Natural killer cell treated with Interleukin-12 subunit alpha and Interleukin-12 subunit beta and Interleukin-15 and Interleukin-18, amount 100 ng/mL, for 72 hours (primary cell): ENCODE measurements at regions not wholly inside any gene's neighbourhood (a gene's known extent, or its start where the extent isn't known, plus 50 kb on each side); places are given as distances from the start of the nearest gene placed in this dataset.
"Not testable (repeated sequence)": the region's sequence is repeated elsewhere in the genome, so short reads cannot be mapped to it uniquely, and the experiment has no call there.

ENCODE experiments used
- ATAC-seq, 2 donors: fragments of 150-1000 bp; cut with Tn5 transposase in 1 of 2; sonication (Bioruptor Pico), chemical (Tn5 transposase) in 1 of 2; 2 replicates each; pipeline ENCODE4 v1.10.0; 2021
- DNase-seq: peaks from one replicate; pipeline ENCODE4 v3.0.0; 2022; ENCODE audit warnings: low spot score
- H3K27ac Mint-ChIP-seq, 2 donors: 1 replicate in 1 of 2; 2 replicates in 1 of 2; pipeline ENCODE4 v1.8.0; 2022; ENCODE audit warnings: mixed read lengths in 2 of 2, mild to moderate bottlenecking in 1 of 2, moderate library complexity in 1 of 2
- H3K27me3 Mint-ChIP-seq, 2 donors: 1 replicate in 1 of 2; 2 replicates in 1 of 2; pipeline ENCODE4 v1.8.0; 2022; ENCODE audit warnings: mixed read lengths in 2 of 2
- H3K36me3 Mint-ChIP-seq: one replicate; pipeline ENCODE4 v1.8.0; 2022; ENCODE audit warnings: mixed read lengths
- H3K4me1 Mint-ChIP-seq, 2 donors: 1 replicate in 1 of 2; 2 replicates in 1 of 2; pipeline ENCODE4 v1.8.0; 2022; ENCODE audit warnings: low read depth in 2 of 2, mixed read lengths in 2 of 2, mild to moderate bottlenecking in 1 of 2
- H3K4me3 Mint-ChIP-seq: one replicate; pipeline ENCODE4 v1.8.0; 2022; ENCODE audit warnings: mixed read lengths
- H3K9me3 Mint-ChIP-seq: 2 replicates; pipeline ENCODE4 v1.8.0; 2022; ENCODE audit warnings: mixed read lengths

DNA sequence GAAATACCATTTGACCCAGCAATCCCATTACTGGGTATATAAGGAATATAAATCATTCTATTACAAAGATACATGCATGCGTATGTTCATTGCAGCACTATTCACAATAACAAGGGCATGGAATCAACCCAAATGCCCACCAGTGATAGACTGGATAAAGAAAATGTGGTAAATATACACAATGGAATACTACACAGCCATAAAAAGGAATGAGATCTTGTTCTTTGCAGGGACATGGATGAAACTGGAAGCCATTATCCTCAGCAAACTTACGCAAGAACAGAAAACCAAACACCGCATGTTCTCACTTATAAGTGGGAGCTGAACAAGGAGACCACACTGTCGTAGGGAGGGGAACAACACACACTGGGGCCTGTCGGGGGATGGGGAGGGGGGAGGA lies 57.3 kb upstream of the PIP4K2A start:
- H3K27me3 Mint-ChIP-seq, H3K36me3 Mint-ChIP-seq, H3K27ac Mint-ChIP-seq, H3K4me1 Mint-ChIP-seq, DNase-seq, ATAC-seq, H3K4me3 Mint-ChIP-seq, H3K9me3 Mint-ChIP-seq: not testable (repeated sequence)

DNA sequence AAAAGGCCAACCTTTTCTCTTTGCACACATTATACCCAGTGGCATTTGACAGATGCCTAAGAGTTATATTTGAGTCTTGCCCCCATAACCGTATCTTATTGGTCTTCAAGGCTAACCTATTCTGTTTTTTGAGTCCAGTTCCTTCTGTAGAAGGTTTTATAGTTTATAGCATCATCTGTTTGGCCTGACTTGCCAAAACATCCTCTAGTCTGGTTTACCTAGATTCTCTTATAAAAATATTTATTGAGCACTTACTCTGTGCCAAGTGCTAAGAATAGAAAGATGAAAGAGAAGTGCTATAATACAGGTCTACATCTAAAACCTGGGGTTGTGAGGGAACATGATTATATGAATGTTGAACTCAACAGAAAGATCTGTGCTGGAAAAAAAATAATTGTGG lies 55.9 kb upstream of the PIP4K2A start:
- Mint-ChIP-seq H3K4me1 (peaks cover 0 to 3% of the 10 kb centered on the region in 2 donors), H3K27ac (no peak overlapping the region), H3K36me3 (no peaks in the 10 kb centered on the region), H3K9me3 (no peaks in the 10 kb centered on the region), H3K4me3 (no peak overlapping the region), H3K27me3 (peaks cover 0 to 7% of the 10 kb centered on the region in 2 donors)
- DNase-seq (no peak), ATAC-seq (no peak)

- peaks cover 0 to under 1% of the 10 kb centered on the region in 2 donors for H3K27me3 Mint-ChIP-seq
Measured at GRCh38 chr10:22767859-22768258, 53.5 kb upstream of the PIP4K2A start.

DNA sequence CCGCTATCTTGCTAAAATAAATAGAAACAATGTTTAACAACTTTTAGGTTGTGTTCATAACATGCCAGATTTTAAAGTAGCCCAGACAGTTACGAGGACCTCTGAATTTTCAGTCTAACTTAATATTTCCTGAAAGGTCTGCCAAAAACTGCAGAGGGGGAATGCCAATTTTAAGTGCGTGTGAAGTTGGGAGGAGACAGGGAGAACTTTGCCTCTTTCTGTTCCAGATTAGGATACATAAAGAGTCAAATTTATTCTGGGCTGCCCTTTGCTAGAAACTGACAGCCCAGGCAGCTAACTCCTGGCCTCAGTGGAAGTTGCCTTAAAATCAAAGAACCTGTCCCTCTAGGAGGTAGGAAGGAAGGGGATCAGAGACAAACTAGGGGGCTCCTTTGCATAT lies 52.3 kb upstream of the PIP4K2A start:
- Mint-ChIP-seq H3K9me3 (no peaks in the 10 kb centered on the region), H3K36me3 (no peaks in the 10 kb centered on the region), H3K4me3 (no peak overlapping the region), H3K27ac (no peak overlapping the region), H3K27me3 (no peaks in the 10 kb centered on the region), H3K4me1 (peaks cover 0 to 3% of the 10 kb centered on the region in 2 donors)
- DNase-seq (no peak), ATAC-seq (no peak)

More at GRCh38 chr10:22767859-22768258, 53.5 kb upstream of the PIP4K2A start:
- H3K27ac Mint-ChIP-seq = no peak overlapping the region
- H3K4me3 Mint-ChIP-seq = no peak overlapping the region
- H3K9me3 Mint-ChIP-seq = no peaks in the 10 kb centered on the region
- peaks cover 0 to 3% of the 10 kb centered on the region in 2 donors for H3K4me1 Mint-ChIP-seq
- ATAC-seq = no peak
- DNase-seq = no peak
- H3K36me3 Mint-ChIP-seq = no peaks in the 10 kb centered on the region

- H3K4me1 Mint-ChIP-seq = peaks cover 0 to 3% of the 10 kb centered on the region in 2 donors
- ATAC-seq = no peak
- no peaks in the 10 kb centered on the region for H3K9me3 Mint-ChIP-seq
Measured at GRCh38 chr10:22765660-22766547, 51.5 kb upstream of the PIP4K2A start.

DNA sequence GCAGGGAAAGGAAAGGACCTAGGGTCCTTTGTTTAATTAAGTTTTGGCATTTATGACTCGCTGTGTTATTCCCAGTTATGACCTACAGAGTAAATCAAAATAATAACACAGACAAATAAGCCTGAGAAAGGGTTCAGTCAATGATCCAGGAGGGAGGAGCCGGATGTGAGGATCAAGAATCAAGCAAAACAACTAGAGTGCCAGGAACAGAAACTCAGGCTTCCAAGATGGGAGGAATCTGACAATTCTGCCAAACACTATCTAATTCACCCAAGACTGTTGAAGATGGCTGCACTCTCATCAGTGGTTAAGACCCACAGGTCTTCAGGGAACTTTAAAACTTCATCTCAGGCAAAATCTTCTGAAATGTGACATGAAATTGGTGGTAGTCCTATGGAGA lies 50.3 kb upstream of the PIP4K2A start:
- Mint-ChIP-seq H3K4me3 (no peak overlapping the region), H3K27ac (no peak overlapping the region), H3K4me1 (peaks cover 0 to 3% of the 10 kb centered on the region in 2 donors), H3K27me3 (no peaks in the 10 kb centered on the region), H3K9me3 (no peaks in the 10 kb centered on the region), H3K36me3 (no peaks in the 10 kb centered on the region)
- no peak for DNase-seq
- ATAC-seq = no peak

More at GRCh38 chr10:22765660-22766547, 51.5 kb upstream of the PIP4K2A start:
- Mint-ChIP-seq H3K4me3 (no peak overlapping the region), H3K36me3 (no peaks in the 10 kb centered on the region), H3K27ac (no peak overlapping the region), H3K27me3 (no peaks in the 10 kb centered on the region)
- DNase-seq = no peak
